ENCODE measurements at regions not wholly inside any gene's neighbourhood (a gene's known extent, or its start where the extent isn't known, plus 50 kb on each side); places are given as distances from the start of the nearest gene placed in this dataset.
"Not testable (repeated sequence)": the region's sequence is repeated elsewhere in the genome, so short reads cannot be mapped to it uniquely, and the experiment has no call there.

- no peak for DNase-seq
Observed at GRCh38 chrX:25131055-25131454, 115.3 kb upstream of the ARX start.

DNA sequence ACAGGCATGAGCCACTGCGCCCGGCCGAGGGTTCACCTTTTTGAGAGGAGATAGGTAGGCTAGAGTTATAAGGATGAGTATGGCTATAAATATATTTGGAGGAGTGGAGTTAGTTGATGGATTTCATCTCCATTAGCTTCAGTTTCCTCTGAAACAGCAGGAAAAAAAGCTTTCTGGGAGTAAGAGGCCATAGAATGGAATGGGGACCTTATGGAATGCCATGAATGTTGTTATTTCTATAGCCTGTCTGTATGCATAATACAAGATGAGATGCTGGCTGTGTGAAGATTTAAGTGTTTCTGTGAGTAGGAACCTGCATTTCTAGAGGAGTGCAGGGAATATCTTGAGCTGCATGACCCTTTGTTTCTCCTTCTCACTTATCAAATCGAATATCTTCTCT is 114.9 kb upstream of the ARX start:
- no peak for DNase-seq

GRCh38 chrX:25125483-25125882 is 109.7 kb upstream of the ARX start:
- no peak for DNase-seq

DNA sequence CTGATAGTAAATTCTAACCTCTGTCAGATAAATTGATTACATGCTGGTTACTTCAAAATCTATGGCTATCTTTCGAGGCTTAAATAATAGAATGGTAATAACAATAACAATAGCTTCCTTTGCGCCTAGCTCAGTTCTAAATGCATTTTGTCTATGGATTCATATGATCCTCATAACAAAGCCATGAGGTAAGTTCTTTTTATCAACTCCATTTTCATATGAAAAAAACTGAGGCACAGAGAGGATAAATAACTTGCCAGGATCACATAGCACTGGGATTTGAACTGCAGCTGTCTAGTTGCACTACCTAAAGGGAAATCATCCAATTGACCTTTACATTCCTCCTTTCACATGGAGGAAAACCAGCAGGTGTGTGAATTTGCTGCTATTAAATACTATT is 108.6 kb upstream of the ARX start:
- no peak for DNase-seq

DNA sequence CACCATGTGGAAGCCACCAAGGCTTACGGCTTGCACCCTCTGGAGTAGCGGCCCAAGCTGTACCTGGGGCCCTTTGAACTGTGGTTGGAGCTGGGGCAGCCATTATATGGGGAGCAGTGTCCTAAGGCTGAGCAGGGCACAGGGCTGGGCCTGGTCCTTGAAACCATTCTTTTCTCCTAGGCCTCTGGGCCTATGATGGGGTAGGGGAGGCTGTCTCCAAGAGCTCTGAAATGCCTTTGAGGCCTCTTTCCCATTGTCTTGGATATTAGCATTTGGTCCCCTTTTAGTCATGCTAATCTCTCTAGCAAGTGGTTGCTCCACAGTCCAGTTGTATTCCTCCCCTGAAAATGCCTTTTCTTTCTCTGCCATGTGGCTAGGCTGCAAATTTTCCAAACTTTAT is 96.4 kb upstream of the ARX start:
- no peak for DNase-seq

- DNase-seq: no peak
Observed at GRCh38 chrX:25108481-25108880, 92.7 kb upstream of the ARX start.

- DNase-seq: no peak
Observed at GRCh38 chrX:25105221-25105620, 89.5 kb upstream of the ARX start.

DNA sequence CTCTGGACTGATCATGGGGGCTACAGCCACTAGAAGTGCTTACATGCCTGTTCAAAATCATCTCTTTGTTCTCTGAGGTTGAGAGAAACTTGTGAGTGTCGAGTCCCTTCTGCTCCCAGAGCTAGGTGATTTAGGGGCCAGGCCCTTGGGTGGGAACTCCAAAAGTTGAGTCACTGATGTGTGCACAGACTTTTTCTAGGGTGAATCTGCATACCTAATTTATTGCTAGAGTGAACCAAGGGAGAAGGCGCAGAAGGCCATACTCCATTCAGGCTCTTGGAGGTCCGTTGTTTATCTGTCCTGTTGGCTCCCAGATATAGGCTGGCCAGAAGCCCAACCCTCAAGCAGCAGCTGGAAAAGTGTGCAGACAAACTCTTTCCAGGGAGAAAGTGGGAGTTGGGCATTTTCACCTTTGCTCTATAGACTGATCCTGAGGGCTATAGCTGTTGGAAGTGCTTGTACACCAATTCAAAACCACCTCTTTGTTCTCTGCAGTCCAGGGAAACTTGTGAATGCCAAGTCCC is 80.8 kb upstream of the ARX start:
- no peak for DNase-seq

DNA sequence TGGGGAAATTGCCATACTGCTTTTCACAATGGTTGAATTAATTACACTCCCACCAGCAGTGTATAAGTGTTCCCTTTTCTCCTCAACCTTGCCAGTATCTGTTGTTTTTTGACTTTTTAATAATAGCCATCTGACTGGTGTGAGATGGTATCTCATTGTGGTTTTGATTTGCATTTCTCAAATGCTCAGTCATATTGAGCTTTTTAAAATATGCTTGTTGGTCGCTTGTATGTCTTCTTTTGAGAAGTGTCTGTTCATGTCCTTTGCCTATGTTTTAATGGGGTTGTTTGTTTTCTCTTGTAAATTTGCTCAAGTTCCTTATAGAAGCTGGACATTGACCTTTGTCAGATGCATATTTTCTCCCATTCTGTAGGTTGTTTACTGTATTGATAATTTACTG is 75.4 kb upstream of the ARX start:
- DNase-seq: not testable (repeated sequence)

DNA sequence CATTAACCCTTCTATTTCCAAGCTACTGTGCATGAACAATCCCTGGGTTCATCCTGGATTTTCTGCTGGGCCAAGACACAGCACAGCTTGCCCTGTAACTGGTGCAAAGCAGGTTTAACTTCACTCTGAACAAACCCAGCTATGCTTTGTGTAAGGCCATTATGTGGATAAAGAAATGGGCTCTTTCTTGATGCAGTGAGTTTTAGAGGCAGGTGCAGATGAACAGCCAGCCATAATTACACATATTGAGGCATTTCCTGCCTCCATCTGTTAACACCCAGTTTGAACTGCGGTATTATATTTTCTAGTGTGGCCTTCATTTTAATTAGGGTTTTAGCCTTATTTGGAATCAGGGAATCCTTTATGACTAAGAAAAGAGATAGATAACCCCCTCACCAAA is 68.7 kb upstream of the ARX start:
- no peak for DNase-seq

- DNase-seq: no peak
Observed at GRCh38 chrX:25083661-25084060, 67.9 kb upstream of the ARX start.

DNA sequence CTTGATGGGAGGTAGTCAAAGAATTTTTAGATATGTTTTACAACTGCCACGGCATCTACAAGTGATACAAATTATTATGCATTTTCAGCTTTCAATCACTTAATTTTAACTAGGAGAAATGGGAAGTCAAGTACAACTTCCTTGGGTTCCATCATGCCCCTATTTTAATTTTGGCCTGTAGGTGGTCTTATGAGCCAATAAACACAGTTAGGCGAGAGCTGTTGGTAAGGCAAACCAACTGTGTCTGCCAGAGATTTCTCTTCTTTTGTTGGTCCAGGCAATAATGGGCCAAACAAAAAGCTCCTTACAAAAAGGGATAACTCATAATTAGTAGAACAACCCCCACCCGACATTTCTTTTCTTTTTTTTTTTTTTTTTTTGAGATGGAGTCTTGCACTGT is 63.3 kb upstream of the ARX start:
- DNase-seq: no peak

DNA sequence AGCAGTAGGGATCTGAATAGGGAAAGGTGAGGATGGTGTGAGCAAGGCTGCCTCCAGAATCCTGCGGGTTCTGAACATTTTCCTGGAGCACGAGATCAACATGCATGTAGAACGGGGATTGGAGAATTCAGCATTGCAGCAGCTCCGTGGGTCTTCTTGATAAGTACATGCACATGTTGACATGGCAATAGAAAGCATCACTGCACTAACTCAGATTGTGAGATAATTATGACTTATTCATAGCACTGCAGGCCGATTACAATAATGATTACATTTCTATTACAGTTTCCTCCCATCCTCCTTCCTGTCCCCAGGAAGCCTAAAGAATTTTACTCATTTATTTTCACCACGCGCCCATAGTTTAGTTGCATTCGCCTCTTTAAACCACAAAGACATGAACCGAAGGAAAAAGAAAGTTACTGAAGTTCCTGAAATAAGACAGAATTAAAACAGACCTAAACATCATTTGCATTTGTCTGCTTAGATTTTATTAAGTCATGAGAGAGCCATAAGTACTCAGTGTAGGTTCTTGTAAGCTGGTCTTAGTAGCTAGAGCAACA is 61.3 kb upstream of the ARX start:
- DNase-seq: no peak

DNA sequence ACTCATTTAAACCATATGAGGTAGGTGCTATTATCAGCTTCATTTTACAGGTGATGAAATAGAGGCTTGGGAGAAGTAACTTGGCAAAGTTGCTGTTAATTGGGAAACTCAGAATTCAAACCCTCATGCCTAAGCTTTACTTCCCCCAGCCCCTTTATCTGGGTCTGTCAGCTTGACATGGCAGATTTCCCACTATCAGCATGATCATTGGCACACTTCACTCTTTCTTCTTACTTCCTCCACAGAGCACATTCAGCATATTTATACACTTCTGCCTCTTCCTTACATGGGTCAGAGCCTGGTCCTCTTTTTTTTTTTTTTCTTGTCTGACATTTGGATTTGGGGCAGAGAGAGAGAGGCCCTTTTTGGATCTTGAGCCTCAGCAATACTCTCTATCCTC is 56.5 kb upstream of the ARX start:
- no peak for DNase-seq

DNA sequence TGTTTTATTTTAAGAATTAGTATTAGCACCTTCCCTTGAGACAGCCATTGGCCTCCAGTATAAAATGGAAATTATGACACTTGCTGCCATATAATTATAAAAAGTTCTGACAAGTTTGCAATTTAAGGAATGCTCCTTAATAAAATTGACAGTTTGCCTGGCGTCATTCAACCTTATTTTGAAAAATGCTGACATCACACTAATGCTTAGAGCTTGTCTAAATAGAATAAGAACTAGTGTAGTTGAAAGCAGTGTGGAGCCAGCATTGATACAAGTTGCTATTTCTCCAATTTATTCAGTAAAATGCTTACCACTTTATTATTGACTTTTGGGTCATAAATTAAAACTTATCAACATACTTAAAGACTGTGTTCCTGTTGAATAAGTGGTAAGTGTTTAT is 54.3 kb upstream of the ARX start:
- no peak for DNase-seq

DNA sequence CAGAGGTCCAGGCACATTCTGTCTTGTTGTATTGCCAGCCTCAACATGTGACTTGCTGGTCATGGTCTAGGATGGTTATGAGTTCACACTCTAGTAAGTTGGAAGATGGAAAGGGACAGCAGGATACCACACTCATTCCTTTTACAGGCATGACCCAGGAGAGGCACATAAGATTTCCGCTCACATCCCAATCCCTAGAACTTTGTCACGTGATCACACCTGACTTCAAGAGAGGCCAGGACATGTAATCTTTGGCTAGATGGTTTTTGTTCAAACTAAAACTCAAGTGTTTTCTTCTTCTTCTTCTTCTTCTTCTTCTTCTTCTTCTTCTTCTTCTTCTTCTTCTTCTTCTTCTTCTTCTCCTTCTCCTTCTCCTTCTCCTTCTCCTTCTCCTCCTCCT is 53.4 kb upstream of the ARX start:
- no peak for DNase-seq

DNA sequence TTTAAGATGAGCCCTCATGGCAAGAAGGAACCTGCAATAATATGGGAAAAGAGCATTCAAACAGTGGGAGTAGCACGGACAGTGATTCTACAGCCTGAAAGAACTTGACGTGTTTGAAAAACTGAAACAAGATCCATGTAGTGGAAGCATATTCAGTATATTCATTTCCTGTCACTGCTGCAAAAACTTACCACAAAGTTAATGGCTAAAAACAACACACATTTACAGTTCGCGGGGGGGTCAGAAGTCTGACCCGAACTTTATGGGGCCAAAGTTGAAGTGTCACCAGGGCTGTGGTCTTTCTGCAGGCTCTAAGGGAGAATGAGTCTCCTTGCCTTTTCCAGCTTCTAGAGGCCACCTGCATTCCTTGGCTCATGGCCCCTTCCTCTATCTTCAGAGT is 52.6 kb upstream of the ARX start:
- no peak for DNase-seq

- DNase-seq: no peak
Observed at GRCh38 chrX:25067271-25068172, 51.8 kb upstream of the ARX start.

DNA sequence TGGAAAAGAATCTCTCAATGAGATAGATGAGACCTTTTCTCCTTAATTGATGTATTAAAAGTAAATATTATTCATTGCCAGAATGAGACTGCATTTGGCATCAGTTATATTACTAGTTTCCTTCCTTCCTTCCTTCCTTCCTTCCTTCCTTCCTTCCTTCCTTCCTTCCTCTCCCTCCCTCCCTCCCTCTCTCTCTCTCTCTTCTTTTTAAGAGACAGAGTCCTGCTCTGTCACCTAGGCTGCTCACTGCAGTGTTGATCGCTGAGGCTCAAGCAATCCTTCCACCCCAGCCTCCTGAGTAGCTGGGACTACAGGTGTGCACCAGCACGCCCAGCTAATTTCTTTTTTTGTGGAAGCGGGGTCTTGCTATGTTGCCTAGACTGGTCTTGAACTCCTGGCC is 50.4 kb upstream of the ARX start:
- DNase-seq: no peak

Data from NCI-H2029 (cell line).